ENCODE measurements at regions not wholly inside any gene's neighbourhood (a gene's known extent, or its start where the extent isn't known, plus 50 kb on each side); places are given as distances from the start of the nearest gene placed in this dataset.

DNA sequence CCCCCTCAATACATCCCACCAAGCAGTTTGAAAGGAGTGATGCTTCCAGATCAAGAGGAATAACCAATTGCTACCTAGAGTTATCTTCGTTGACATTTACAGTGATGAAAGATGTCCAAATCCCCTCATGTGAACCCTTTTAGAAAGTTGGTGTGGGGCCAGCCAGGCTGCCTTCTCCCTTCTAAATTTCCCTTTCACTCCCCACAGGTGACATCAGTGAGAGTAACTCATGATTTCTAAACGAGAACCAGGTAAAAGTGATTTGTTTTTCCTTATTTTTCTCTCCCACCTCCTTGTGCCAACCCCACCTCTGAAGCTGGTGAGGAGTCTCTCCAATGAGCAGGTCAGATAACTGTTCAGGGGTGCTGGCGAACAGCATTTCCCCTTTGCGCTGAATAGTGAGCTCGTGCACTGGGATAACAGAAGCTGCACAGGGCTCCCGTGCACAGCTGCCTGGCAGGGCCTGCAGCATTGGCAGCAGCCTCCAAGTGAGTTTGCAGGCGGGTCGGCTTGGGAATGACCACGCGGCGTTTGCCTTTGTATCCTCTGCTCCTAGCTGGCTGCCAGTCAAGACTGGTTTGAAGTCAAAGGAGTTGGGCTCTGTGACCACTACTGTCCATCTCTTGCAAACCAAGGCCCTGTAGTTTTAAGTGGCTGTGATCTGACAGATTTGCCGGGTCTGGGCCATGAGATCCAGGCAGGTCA, 70.2 kb upstream of the CORO2B start:
- no peaks in the 10 kb centered on the region for H4K20me1 ChIP-seq (ENCODE audit: insufficient read depth)
- H3K36me3 ChIP-seq (replicated peaks in 1 of 2; ENCODE audit: control insufficient read depth in 1 of 2, insufficient read depth in 2 of 2, low read length in 1 of 2) = no peaks in the 10 kb centered on the region
- 0 out of 2 replicates have a peak, but pooled peaks cover 4% of the 10 kb centered on the region for H3K9me3 ChIP-seq
- CTCF ChIA-PET = interaction anchor here (1.2 kb wide), 1 partner anchor 42 kb away, joined by 5 read pairs; no protein-coding TSS in a partner anchor
- WGBS (ENCODE audit: low lambda C conversion rate) = 75% methylated on average over 8 of the region's 12 CpGs
- no peaks in the 10 kb centered on the region for H3K27me3 ChIP-seq (ENCODE audit: insufficient read depth)
- DNase-seq = no peak
- no peaks in the 10 kb centered on the region for H3F3A ChIP-seq (replicated peaks; ENCODE audit: insufficient read depth)
- H2AFZ ChIP-seq (ENCODE audit: low read depth) = no peak overlapping the region
- no peaks in the 10 kb centered on the region for H3K79me2 ChIP-seq (ENCODE audit: insufficient read depth)
- H3K4me2 ChIP-seq = no peak overlapping the region
- TF ChIP-seq YY1 (IDR thresholded peaks at IDR 0.05; ENCODE audit: low read depth) (no peak), RFX5 (IDR thresholded peaks at IDR 0.05; ENCODE audit: low read length) (no peak), NRF1 (IDR thresholded peaks at IDR 0.05; ENCODE audit: low read depth, low read length) (no peak), JUND (IDR thresholded peaks at IDR 0.05) (no peak), RAD21 (IDR thresholded peaks at IDR 0.05; ENCODE audit: low read length) (no peak)
- TF ChIP-seq, protein P1, sequence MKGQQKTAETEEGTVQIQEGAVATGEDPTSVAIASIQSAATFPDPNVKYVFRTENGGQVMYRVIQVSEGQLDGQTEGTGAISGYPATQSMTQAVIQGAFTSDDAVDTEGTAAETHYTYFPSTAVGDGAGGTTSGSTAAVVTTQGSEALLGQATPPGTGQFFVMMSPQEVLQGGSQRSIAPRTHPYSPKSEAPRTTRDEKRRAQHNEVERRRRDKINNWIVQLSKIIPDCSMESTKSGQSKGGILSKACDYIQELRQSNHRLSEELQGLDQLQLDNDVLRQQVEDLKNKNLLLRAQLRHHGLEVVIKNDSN (IDR thresholded peaks at IDR 0.05; ENCODE audit: borderline replicate concordance, low read depth) = no peak
- no peak overlapping the region for H3K4me3 ChIP-seq (ENCODE audit: low read depth in 2 of 2, low read length in 1 of 2)
- POLR2A ChIA-PET = no interaction called here
- no peaks in the 10 kb centered on the region for H3K4me1 ChIP-seq (ENCODE audit: control insufficient read depth in 1 of 2, insufficient read depth in 2 of 2, low read depth in 1 of 2, low read length in 1 of 2)
- H3K9me2 ChIP-seq = no peaks in the 10 kb centered on the region
- H3K9ac ChIP-seq = no peak overlapping the region
- H3K27ac ChIP-seq (ENCODE audit: low read depth in 2 of 2, low read length in 1 of 2) = no peak overlapping the region

GRCh38 chr15:68510558-68510957, 68.2 kb upstream of the CORO2B start:
- Histone ChIP-seq H3K9me3 (0 out of 2 replicates have a peak, but pooled peaks cover 4% of the 10 kb centered on the region), H3K79me2 (ENCODE audit: insufficient read depth) (no peaks in the 10 kb centered on the region), H3K4me2 (no peak overlapping the region), H3F3A (replicated peaks; ENCODE audit: insufficient read depth) (no peaks in the 10 kb centered on the region), H3K9ac (no peak overlapping the region), H3K4me3 (ENCODE audit: low read depth in 2 of 2, low read length in 1 of 2) (no peak overlapping the region), H3K27me3 (ENCODE audit: insufficient read depth) (no peaks in the 10 kb centered on the region), H3K36me3 (replicated peaks in 1 of 2; ENCODE audit: control insufficient read depth in 1 of 2, insufficient read depth in 2 of 2, low read length in 1 of 2) (no peaks in the 10 kb centered on the region), H2AFZ (ENCODE audit: low read depth) (no peak overlapping the region), H3K27ac (ENCODE audit: low read depth in 2 of 2, low read length in 1 of 2) (no peak overlapping the region), H3K4me1 (ENCODE audit: control insufficient read depth in 1 of 2, insufficient read depth in 2 of 2, low read depth in 1 of 2, low read length in 1 of 2) (no peaks in the 10 kb centered on the region), H3K9me2 (no peaks in the 10 kb centered on the region), H4K20me1 (ENCODE audit: insufficient read depth) (no peaks in the 10 kb centered on the region)
- TF ChIP-seq YY1 (IDR thresholded peaks at IDR 0.05; ENCODE audit: low read depth) (no peak), RXRA (IDR thresholded peaks at IDR 0.05; ENCODE audit: borderline replicate concordance, low read depth) (no peak), SIN3A (IDR thresholded peaks at IDR 0.05; ENCODE audit: borderline replicate concordance, low read depth, low read length) (no peak), MXI1 (IDR thresholded peaks at IDR 0.05; ENCODE audit: low read depth, low read length) (no peak), NRF1 (IDR thresholded peaks at IDR 0.05; ENCODE audit: low read depth, low read length) (no peak), USF2 (IDR thresholded peaks at IDR 0.05; ENCODE audit: borderline replicate concordance, low read depth, low read length) (no peak), GABPA (IDR thresholded peaks at IDR 0.05; ENCODE audit: low read depth) (no peak), SMC3 (IDR thresholded peaks at IDR 0.05; ENCODE audit: low read depth, low read length) (no peak), MAX (IDR thresholded peaks at IDR 0.05; ENCODE audit: low read depth) (no peak), EP300 (IDR thresholded peaks at IDR 0.05; ENCODE audit: borderline replicate concordance in 1 of 2, low read depth in 1 of 2, low read length in 1 of 2) (no peak), REST (IDR thresholded peaks at IDR 0.05; ENCODE audit: low read depth, low read length) (no peak)
- TF ChIP-seq, protein P1 (IDR thresholded peaks at IDR 0.05; ENCODE audit: borderline replicate concordance, low read depth) = no peak
- no peak for DNase-seq
- CTCF ChIA-PET = interaction anchor here (1.1 kb wide), 1 partner anchor 17 kb away, joined by 3 read pairs; no protein-coding TSS in a partner anchor
- WGBS (ENCODE audit: low lambda C conversion rate) = 79% methylated on average over 2 of the region's 2 CpGs
- POLR2A ChIA-PET = no interaction called here

All from SK-N-SH (cell line).